Pancreas (tissue), 10 donors: ENCODE measurements at regions not wholly inside any gene's neighbourhood (a gene's known extent, or its start where the extent isn't known, plus 50 kb on each side); places are given as distances from the start of the nearest gene placed in this dataset.

Source experiments
- ATAC-seq, 4 donors: fragments of 200-7000 bp; cut with Tn5 transposase; one replicate each; pipeline versions ENCODE4 v1.8.0 to v1.9.1; 2020; ENCODE audit warnings: mild to moderate bottlenecking in 4 of 4, moderate library complexity in 4 of 4
- DNase-seq, 6 donors: peaks; one replicate each; pipeline ENCODE4 v3.0.0-alpha.2; 2020
- FAIRE-seq: peaks from 2 replicates; lab custom pipeline; 2012; peaks lifted over from hg19 to GRCh38; lab: Jason Lieb, UNC
- H3K27ac ChIP-seq, 4 donors: fragments of 200-600 bp; sonication (generic); 1 replicate in 3 of 4; 2 replicates in 1 of 4; pipeline versions ENCODE4 v1.5.0 to v1.8.0; 2020
- H3K27me3 ChIP-seq, 4 donors: fragments of 200-600 bp; one replicate each; pipeline ENCODE4 v1.8.0; 2021
- H3K36me3 ChIP-seq, 3 donors: fragments of 200-600 bp; sonication (generic) in 1 of 3; one replicate each; pipeline versions ENCODE4 v1.5.0 to v1.8.0; 2020 to 2021
- H3K4me1 ChIP-seq, 3 donors: fragments of 200-600 bp; one replicate each; pipeline ENCODE4 v1.8.0; 2021
- H3K4me3 ChIP-seq, 4 donors: fragments of 200-600 bp; sonication (generic) in 2 of 4; one replicate each; pipeline versions ENCODE4 v1.5.0 to v1.8.0; 2020 to 2021
- H3K9me3 ChIP-seq, 4 donors: fragments of 200-600 bp; one replicate each; pipeline ENCODE4 v1.8.0; 2021
- WGBS, 2 donors: extraction: QIAGEN DNeasy Blood & Tissue Kit; methylation state at CpG; one replicate each; pipeline ENCODE4 v1.1.7; 2013; 5-methylcytosine and 5-hydroxymethylcytosine counted together
- intact Hi-C, 3 donors: fragments of 100-400 bp; cut with DNase I; formaldehyde crosslinking; loops; one replicate each; pipeline versions ENCODE4 v1.11.1 to v1.14.2; 2022
- TF ChIP-seq, protein P1 (sequence below), 4 donors: fragments of 200-600 bp; sonication (generic) in 3 of 4; IDR thresholded peaks; one replicate each; pipeline versions ENCODE4 v1.5.0 to v1.8.0; 2021; ENCODE audit warnings: antibody characterized with exemption in 4 of 4
- donor health status: healthy with polysubstance abuse.
- donor health status: DM: no; HTN: no; CAD: no; lungs with moderate emphysema.
- donor health status: DM: no; HTN: no; CAD: no.
- donor health status: control.
- donor health status: control.
- donor health status: Bipolar disorder and iron deficiency.
- donor health status: DM: yes; HTN: yes; CAD: no.
- donor health status: DM: no; HTN: no; CAD: no.
- donor health status: DM: no; HTN: no; CAD: no.
- donor health status: DM: yes; HTN: yes; CAD: no.

DNA sequence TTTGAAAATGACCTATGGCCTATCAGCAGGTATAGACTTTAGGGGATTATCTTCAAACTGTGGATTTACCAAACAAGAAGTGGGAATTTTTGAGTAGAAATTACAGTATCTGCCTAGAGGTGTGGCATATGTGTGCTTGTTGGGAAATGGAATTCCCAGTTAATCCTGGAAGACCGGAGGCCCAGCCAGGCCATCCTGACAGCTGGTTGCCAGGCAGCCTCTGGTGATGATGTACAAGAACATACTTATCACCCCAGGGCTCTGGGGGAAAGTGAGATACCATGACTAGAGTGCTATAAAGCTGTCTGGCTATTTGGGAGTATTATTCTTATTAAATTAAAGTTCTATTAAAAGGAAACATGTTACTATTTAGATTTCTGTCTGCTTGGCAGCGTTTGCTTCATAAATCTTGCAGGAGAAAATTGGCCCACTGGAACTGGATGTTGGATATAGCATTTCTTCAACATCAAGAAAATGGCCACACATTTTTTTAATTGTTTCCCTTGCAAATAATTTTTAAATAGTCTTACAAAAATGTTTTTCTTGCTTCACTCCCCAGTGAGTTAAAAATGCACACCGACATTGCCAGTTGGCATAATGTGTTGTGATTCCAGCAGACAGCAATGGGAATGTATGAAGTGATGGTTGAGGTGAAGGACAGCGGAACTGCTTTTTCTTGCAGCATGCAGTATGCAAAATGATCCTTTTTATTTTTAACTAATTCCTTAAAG is 187.8 kb downstream of the MYLK4 start:
- intact Hi-C loops, result no loop called here
- DNase-seq (no peak), ATAC-seq (no peak), FAIRE-seq (no peak)
- no peak overlapping the region for H3K27ac ChIP-seq
- no peaks in the 10 kb centered on the region for H3K4me1 ChIP-seq
- H3K27me3 ChIP-seq, result no peaks in the 10 kb centered on the region
- TF ChIP-seq, protein P1, sequence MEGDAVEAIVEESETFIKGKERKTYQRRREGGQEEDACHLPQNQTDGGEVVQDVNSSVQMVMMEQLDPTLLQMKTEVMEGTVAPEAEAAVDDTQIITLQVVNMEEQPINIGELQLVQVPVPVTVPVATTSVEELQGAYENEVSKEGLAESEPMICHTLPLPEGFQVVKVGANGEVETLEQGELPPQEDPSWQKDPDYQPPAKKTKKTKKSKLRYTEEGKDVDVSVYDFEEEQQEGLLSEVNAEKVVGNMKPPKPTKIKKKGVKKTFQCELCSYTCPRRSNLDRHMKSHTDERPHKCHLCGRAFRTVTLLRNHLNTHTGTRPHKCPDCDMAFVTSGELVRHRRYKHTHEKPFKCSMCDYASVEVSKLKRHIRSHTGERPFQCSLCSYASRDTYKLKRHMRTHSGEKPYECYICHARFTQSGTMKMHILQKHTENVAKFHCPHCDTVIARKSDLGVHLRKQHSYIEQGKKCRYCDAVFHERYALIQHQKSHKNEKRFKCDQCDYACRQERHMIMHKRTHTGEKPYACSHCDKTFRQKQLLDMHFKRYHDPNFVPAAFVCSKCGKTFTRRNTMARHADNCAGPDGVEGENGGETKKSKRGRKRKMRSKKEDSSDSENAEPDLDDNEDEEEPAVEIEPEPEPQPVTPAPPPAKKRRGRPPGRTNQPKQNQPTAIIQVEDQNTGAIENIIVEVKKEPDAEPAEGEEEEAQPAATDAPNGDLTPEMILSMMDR (IDR thresholded peaks at IDR 0.05), result no peak
- no peaks in the 10 kb centered on the region for H3K9me3 ChIP-seq
- no peaks in the 10 kb centered on the region for H3K36me3 ChIP-seq
- WGBS, 2 donors, result 86 to 90% methylated on average over 4 of the region's 4 CpGs
- no peak overlapping the region for H3K4me3 ChIP-seq

- no peaks in the 10 kb centered on the region for H3K36me3 ChIP-seq
- no peaks in the 10 kb centered on the region for H3K9me3 ChIP-seq
- 73 to 75% methylated on average over 12 of the region's 12 CpGs for WGBS, 2 donors
- no peaks in the 10 kb centered on the region for H3K27me3 ChIP-seq
- FAIRE-seq (no peak), ATAC-seq (no peak), DNase-seq (no peak)
- H3K4me1 ChIP-seq, result no peaks in the 10 kb centered on the region
- H3K27ac ChIP-seq, result no peak overlapping the region
- TF ChIP-seq, protein P1 (IDR thresholded peaks at IDR 0.05), result no peak
- H3K4me3 ChIP-seq, result no peak overlapping the region
- intact Hi-C loops, result no loop called here
Observed at GRCh38 chr6:2560917-2561698, 189.6 kb downstream of the MYLK4 start.

- no peak for ATAC-seq
Observed at GRCh38 chr6:2560140-2560818, 190.4 kb downstream of the MYLK4 start.

DNA sequence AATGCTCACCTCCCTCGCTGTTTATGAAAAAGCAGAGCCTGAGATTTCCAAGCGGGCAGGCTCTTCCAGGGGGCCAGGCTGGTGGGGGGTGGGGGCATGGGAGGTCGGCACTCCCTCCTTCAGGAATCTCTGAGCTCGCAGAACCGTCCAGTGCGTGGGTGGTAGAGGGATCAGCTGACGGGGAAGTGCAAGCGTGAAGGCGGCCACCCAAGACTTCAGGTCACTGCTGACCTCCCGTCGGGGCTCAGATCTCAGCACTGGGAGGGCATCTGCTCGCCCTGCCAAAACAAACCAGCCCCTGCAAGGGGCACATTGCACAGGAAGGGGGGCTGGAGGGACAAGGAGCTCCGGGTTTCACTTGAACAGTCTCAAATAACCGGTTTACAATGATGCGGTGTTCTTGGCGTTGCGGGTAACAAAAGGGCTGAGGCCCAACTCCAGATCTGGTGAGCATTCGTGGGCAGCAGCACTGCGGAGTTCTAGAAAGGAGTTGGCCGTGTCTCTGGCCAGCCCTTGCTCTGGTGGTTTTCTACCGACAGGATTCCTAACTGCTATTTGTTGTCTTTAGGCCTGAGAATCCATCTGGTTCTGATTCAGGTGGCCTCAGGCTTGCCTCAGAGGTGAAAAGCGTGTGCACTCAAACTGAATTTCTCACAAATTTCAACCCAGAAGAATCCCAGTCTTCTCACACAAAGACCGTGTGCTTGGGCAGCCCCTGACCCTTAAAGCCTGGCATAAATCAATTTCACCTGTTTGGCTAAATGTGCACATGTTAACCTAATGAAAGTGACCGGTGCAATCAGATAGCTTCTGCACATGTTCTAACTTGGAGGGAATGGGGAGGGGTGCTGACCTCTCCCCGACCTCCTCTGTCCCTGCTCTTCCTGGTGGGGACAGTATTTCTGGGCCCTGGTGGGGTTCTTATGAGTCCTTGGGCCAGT is 191.6 kb downstream of the MYLK4 start:
- intact Hi-C loops, result no loop called here
- no peak overlapping the region for H3K4me3 ChIP-seq
- no peak for DNase-seq
- ATAC-seq, result no peak
- H3K27ac ChIP-seq, result no peak overlapping the region
- TF ChIP-seq, protein P1 (IDR thresholded peaks at IDR 0.05), result no peak
- no peaks in the 10 kb centered on the region for H3K9me3 ChIP-seq
- no peaks in the 10 kb centered on the region for H3K4me1 ChIP-seq
- FAIRE-seq, result no peak
- WGBS, 2 donors, result 82 to 83% methylated on average over 25 of the region's 25 CpGs
- no peaks in the 10 kb centered on the region for H3K36me3 ChIP-seq
- H3K27me3 ChIP-seq, result no peaks in the 10 kb centered on the region

More at GRCh38 chr6:2560140-2560818, 190.4 kb downstream of the MYLK4 start:
- TF ChIP-seq, protein P1 (IDR thresholded peaks at IDR 0.05), result no peak
- Histone ChIP-seq H3K36me3 (no peaks in the 10 kb centered on the region), H3K4me3 (no peak overlapping the region), H3K27me3 (no peaks in the 10 kb centered on the region), H3K9me3 (no peaks in the 10 kb centered on the region), H3K27ac (no peak overlapping the region), H3K4me1 (no peaks in the 10 kb centered on the region)
- DNase-seq, result no peak
- FAIRE-seq, result no peak
- intact Hi-C loops, result no loop called here
- WGBS, 2 donors, result 80 to 95% methylated on average over 8 of the region's 8 CpGs
